Erythroblast (primary cell): ENCODE measurements at regions not wholly inside any gene's neighbourhood (a gene's known extent, or its start where the extent isn't known, plus 50 kb on each side); places are given as distances from the start of the nearest gene placed in this dataset.

ENCODE experiments used
- GATA1 ChIP-seq: IDR thresholded peaks from 2 replicates; pipeline ENCODE4 v1.6.1; 2011; ENCODE audit warnings: low read depth, mild to moderate bottlenecking, control low read depth, low read length, moderate library complexity
- POLR2A ChIP-seq: IDR thresholded peaks from 2 replicates; pipeline ENCODE4 v1.6.1; 2011; ENCODE audit warnings: mild to moderate bottlenecking, low read length

DNA sequence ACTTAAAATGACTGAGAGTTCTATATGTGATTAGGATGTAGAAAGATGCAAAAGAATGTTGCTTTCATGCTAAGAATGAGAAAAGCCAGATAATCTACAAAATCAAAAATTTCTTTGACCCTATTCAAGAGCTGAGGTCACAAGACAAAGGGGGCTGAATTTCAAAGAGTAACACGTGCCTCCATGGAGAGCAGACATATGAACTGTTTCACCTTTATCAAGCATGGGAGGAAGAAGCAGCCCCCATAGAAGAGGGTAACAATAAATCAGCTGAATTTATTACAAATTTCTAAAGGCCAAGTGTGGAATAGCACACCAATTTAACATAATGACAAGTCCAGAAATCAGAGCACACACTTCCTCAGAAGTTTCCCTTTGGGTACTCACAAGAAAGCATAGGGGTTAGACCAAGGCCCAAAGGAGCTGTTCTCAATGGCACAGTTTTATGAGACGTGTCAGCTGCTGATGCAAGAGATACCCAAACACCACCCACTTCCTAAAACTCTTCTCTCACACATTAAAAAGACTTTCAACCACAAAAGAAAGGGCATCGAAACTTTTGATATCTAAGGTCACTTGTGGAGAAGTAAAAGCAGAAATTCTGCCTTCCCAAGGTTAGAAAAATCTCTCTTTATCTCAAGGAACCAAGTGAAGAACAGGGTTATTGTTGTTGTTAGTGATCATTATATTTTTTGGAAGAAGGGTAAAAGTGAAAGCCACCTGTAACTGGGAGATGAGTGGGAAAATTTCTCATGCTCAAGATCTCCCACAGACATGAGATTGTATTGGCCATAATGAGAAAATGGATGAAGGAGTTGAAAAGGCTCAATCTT is 950.1 kb downstream of the TRIB2 start:
- TF ChIP-seq POLR2A (no peak), GATA1 (no peak)
